PFSK-1 (cell line): ENCODE measurements at regions not wholly inside any gene's neighbourhood (a gene's known extent, or its start where the extent isn't known, plus 50 kb on each side); places are given as distances from the start of the nearest gene placed in this dataset.

Experiments
- POLR2AphosphoS5 ChIP-seq: IDR thresholded peaks from 2 replicates; pipeline ENCODE4 v1.6.1; 2012; ENCODE audit warnings: low read depth, mild to moderate bottlenecking, control low read depth, low read length, moderate library complexity
- REST ChIP-seq, 2 experiments: IDR thresholded peaks; 2 replicates each; pipeline versions ENCODE4 v1.6.1 to v1.8.0; 2011 to 2012; ENCODE audit warnings: low read depth in 2 of 2, low read length in 2 of 2, control low read depth in 1 of 2, inconsistent platforms in 1 of 2, mild to moderate bottlenecking in 1 of 2, moderate library complexity in 1 of 2; ENCODE audit not compliant: insufficient read depth in 1 of 2

GRCh38 chr5:2010940-2011339, 128.2 kb upstream of the IRX4 start:
- TF ChIP-seq POLR2AphosphoS5 (no peak), REST (IDR thresholded peaks at IDR 0.05; ENCODE audit: insufficient read depth in 1 of 2, low read depth in 2 of 2, low read length in 2 of 2) (no peak)
